ENCODE measurements at regions not wholly inside any gene's neighbourhood (a gene's known extent, or its start where the extent isn't known, plus 50 kb on each side); places are given as distances from the start of the nearest gene placed in this dataset.

DNA sequence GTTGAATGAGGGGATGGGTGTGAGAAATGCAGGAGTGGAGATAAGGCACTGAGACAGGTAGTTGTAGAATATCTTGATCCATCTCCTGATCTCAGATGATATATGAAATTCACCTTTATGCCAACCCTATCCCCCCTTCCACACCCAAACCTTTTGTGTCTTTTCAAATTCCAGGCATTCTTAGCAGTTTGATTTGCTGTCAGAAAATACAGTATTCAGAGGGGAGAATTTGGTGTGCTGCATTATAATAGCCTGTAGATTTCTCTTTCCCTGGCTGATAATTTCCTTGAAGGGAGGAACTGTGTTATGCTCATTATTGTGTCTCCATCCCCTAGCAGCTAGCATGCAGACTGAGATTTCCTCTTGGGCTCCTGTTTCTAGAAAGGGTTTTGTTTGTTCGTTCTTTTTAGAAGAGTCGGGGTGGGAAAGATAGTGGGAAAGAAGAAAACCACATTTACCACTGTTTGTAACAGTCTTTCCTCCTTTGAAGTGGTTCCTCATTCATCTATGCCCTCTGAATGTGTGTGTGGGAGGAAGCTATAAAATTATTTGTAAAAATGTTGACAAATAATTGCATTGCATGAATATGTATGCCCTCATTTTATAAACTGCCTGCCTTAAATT, 373.4 kb downstream of the DIPK2A start (continued):
- TF ChIP-seq, protein P1, sequence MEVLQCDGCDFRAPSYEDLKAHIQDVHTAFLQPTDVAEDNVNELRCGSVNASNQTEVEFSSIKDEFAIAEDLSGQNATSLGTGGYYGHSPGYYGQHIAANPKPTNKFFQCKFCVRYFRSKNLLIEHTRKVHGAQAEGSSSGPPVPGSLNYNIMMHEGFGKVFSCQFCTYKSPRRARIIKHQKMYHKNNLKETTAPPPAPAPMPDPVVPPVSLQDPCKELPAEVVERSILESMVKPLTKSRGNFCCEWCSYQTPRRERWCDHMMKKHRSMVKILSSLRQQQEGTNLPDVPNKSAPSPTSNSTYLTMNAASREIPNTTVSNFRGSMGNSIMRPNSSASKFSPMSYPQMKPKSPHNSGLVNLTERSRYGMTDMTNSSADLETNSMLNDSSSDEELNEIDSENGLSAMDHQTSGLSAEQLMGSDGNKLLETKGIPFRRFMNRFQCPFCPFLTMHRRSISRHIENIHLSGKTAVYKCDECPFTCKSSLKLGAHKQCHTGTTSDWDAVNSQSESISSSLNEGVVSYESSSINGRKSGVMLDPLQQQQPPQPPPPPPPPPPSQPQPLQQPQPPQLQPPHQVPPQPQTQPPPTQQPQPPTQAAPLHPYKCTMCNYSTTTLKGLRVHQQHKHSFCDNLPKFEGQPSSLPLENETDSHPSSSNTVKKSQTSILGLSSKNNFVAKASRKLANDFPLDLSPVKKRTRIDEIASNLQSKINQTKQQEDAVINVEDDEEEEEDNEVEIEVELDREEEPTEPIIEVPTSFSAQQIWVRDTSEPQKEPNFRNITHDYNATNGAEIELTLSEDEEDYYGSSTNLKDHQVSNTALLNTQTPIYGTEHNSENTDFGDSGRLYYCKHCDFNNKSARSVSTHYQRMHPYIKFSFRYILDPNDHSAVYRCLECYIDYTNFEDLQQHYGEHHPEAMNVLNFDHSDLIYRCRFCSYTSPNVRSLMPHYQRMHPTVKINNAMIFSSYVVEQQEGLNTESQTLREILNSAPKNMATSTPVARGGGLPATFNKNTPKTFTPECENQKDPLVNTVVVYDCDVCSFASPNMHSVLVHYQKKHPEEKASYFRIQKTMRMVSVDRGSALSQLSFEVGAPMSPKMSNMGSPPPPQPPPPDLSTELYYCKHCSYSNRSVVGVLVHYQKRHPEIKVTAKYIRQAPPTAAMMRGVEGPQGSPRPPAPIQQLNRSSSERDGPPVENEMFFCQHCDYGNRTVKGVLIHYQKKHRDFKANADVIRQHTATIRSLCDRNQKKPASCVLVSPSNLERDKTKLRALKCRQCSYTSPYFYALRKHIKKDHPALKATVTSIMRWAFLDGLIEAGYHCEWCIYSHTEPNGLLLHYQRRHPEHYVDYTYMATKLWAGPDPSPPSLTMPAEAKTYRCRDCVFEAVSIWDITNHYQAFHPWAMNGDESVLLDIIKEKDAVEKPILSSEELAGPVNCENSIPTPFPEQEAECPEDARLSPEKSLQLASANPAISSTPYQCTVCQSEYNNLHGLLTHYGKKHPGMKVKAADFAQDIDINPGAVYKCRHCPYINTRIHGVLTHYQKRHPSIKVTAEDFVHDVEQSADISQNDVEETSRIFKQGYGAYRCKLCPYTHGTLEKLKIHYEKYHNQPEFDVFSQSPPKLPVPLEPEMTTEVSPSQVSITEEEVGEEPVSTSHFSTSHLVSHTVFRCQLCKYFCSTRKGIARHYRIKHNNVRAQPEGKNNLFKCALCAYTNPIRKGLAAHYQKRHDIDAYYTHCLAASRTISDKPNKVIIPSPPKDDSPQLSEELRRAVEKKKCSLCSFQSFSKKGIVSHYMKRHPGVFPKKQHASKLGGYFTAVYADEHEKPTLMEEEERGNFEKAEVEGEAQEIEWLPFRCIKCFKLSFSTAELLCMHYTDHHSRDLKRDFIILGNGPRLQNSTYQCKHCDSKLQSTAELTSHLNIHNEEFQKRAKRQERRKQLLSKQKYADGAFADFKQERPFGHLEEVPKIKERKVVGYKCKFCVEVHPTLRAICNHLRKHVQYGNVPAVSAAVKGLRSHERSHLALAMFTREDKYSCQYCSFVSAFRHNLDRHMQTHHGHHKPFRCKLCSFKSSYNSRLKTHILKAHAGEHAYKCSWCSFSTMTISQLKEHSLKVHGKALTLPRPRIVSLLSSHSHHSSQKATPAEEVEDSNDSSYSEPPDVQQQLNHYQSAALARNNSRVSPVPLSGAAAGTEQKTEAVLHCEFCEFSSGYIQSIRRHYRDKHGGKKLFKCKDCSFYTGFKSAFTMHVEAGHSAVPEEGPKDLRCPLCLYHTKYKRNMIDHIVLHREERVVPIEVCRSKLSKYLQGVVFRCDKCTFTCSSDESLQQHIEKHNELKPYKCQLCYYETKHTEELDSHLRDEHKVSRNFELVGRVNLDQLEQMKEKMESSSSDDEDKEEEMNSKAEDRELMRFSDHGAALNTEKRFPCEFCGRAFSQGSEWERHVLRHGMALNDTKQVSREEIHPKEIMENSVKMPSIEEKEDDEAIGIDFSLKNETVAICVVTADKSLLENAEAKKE (CRISPR knock-in tag; IDR thresholded peaks at IDR 0.05), result no peak
- TF ChIP-seq CREB1 (CRISPR knock-in tag; IDR thresholded peaks at IDR 0.05; ENCODE audit: low read depth) (no peak), POLR2AphosphoS5 (IDR thresholded peaks at IDR 0.05; ENCODE audit: low read depth) (no peak)

DNA sequence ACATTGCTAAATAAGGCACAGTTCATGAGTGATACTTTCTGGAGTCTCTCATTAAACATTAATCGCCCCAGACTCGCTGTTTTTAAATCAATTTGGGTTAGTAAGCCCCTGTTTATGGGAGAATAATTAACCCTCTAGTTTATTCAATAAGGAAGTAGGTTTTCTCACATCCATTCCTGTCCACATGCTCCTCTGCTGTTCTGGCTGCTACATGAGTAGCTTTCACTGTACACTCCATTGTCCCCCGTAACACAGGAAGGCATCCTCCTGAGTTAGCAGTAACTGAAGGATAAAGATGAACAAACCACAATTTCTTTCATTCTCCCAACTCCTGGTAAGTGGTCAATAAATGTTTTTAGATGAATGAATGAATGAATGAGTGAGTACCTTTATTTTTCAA, 378.5 kb downstream of the DIPK2A start:
- no peak overlapping the region for H3K27ac ChIP-seq (ENCODE audit: low read depth)
- H3K27me3 ChIP-seq (ENCODE audit: insufficient read depth), result no peaks in the 10 kb centered on the region
- no peaks in the 10 kb centered on the region for H3K27me3 Mint-ChIP-seq (ENCODE audit: insufficient read depth, low read depth, poor library complexity)
- peaks cover 18% of the 10 kb centered on the region for H3K4me1 Mint-ChIP-seq
- DNase-seq (ENCODE audit: low spot score), result no peak
- no peak overlapping the region for H3K27ac Mint-ChIP-seq
- H2AFZ ChIP-seq, result no peak overlapping the region
- ATAC-seq, result no peak
- no peak overlapping the region for H3K4me2 ChIP-seq
- no peaks in the 10 kb centered on the region for H3K9me3 Mint-ChIP-seq
- no peak overlapping the region for H3K4me3 ChIP-seq
- no peaks in the 10 kb centered on the region for H3F3A ChIP-seq (replicated peaks; ENCODE audit: low read depth)
- no peaks in the 10 kb centered on the region for H3K36me3 ChIP-seq (ENCODE audit: insufficient read depth)
- no peak overlapping the region for H3K4me3 Mint-ChIP-seq
- H3K36me3 Mint-ChIP-seq (ENCODE audit: low read depth), result no peaks in the 10 kb centered on the region
- no peaks in the 10 kb centered on the region for H4K20me1 ChIP-seq (replicated peaks; ENCODE audit: insufficient read depth)
- no peaks in the 10 kb centered on the region for H3K79me2 ChIP-seq (replicated peaks; ENCODE audit: insufficient read depth)
- peaks cover 7% of the 10 kb centered on the region; the same call in 1 of the 2 replicates for H3K4me1 ChIP-seq (ENCODE audit: insufficient read depth)
- no peaks in the 10 kb centered on the region for H3K9me2 ChIP-seq (ENCODE audit: insufficient read depth)
- TF ChIP-seq, protein P2, sequence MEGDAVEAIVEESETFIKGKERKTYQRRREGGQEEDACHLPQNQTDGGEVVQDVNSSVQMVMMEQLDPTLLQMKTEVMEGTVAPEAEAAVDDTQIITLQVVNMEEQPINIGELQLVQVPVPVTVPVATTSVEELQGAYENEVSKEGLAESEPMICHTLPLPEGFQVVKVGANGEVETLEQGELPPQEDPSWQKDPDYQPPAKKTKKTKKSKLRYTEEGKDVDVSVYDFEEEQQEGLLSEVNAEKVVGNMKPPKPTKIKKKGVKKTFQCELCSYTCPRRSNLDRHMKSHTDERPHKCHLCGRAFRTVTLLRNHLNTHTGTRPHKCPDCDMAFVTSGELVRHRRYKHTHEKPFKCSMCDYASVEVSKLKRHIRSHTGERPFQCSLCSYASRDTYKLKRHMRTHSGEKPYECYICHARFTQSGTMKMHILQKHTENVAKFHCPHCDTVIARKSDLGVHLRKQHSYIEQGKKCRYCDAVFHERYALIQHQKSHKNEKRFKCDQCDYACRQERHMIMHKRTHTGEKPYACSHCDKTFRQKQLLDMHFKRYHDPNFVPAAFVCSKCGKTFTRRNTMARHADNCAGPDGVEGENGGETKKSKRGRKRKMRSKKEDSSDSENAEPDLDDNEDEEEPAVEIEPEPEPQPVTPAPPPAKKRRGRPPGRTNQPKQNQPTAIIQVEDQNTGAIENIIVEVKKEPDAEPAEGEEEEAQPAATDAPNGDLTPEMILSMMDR (conservative IDR thresholded peaks at IDR 0.05; ENCODE audit: low read depth in 2 of 2), result no peak
- no peak for TF ChIP-seq NANOG (IDR thresholded peaks at IDR 0.05; ENCODE audit: borderline replicate concordance)
- TF ChIP-seq JUNB (IDR thresholded peaks at IDR 0.05; ENCODE audit: unreplicated experiment), result no peak
- TF ChIP-seq, protein P1 (CRISPR knock-in tag; IDR thresholded peaks at IDR 0.05), result no peak
- TF ChIP-seq EZH2phosphoT487 (IDR thresholded peaks at IDR 0.05; ENCODE audit: unreplicated experiment), result no peak
- no peak for TF ChIP-seq ZNF114 (CRISPR knock-in tag; IDR thresholded peaks at IDR 0.05)
